Stomach (tissue), 8 donors: ENCODE measurements at regions not wholly inside any gene's neighbourhood (a gene's known extent, or its start where the extent isn't known, plus 50 kb on each side); places are given as distances from the start of the nearest gene placed in this dataset.
"Not testable (repeated sequence)": the region's sequence is repeated elsewhere in the genome, so short reads cannot be mapped to it uniquely, and the experiment has no call there.

Experiments
- DNase-seq, 2 donors: peaks; one replicate each; pipeline versions ENCODE4 v3.0.0 to v3.0.0-alpha.2; 2013 to 2019
- H3K27ac ChIP-seq, 5 donors: fragments of 200-600 bp in 4 of 5; sonication (generic) in 4 of 5; one replicate each; pipeline ENCODE4 v1.5.1; 2013 to 2019; ENCODE audit warnings: mild to moderate bottlenecking in 1 of 5, moderate library complexity in 1 of 5
- H3K27me3 ChIP-seq, 3 donors: fragments of 200-600 bp; sonication (generic); one replicate each; pipeline ENCODE4 v1.5.1; 2017 to 2019; ENCODE audit warnings: mixed run types in 1 of 3
- H3K36me3 ChIP-seq, 4 donors: fragments of 200-600 bp; sonication (generic); 1 replicate in 3 of 4; 2 replicates in 1 of 4; pipeline ENCODE4 v1.5.1; 2016 to 2019
- H3K4me1 ChIP-seq, 4 donors: fragments of 200-600 bp; sonication (generic); one replicate each; pipeline ENCODE4 v1.5.1; 2016 to 2019
- H3K4me3 ChIP-seq, 4 donors: fragments of 200-600 bp; sonication (generic) in 3 of 4; one replicate each; pipeline ENCODE4 v1.5.1; 2016 to 2019; ENCODE audit warnings: mild to moderate bottlenecking in 1 of 4
- H3K9me3 ChIP-seq, 4 donors: fragments of 200-600 bp; sonication (generic); one replicate each; pipeline ENCODE4 v1.5.1; 2016 to 2019
- CTCF ChIP-seq, 7 experiments: fragments of 450-650 bp in 4 of 7; fragments of 200-600 bp in 3 of 7; sonication (generic) in 3 of 7; IDR thresholded peaks; one replicate each; pipeline ENCODE4 v1.5.1; 2016 to 2019; ENCODE audit warnings: antibody characterized with exemption in 7 of 7, control low read depth in 2 of 7, mild to moderate bottlenecking in 1 of 7
- EP300 ChIP-seq: sonication (generic); formaldehyde crosslinking; IDR thresholded peaks from one replicate; pipeline ENCODE4 v1.6.1; 2017; ENCODE audit warnings: antibody characterized with exemption
- POLR2A ChIP-seq, 4 donors: fragments of 450-650 bp; IDR thresholded peaks; one replicate each; pipeline ENCODE4 v1.6.1; 2016; ENCODE audit warnings: antibody characterized with exemption in 4 of 4, control low read depth in 2 of 4, mild to moderate bottlenecking in 1 of 4, moderate library complexity in 1 of 4
- POLR2AphosphoS5 ChIP-seq, 3 donors: sonication (generic); formaldehyde crosslinking; IDR thresholded peaks; one replicate each; pipeline ENCODE4 v1.6.1; 2016; ENCODE audit warnings: antibody characterized with exemption in 3 of 3
- WGBS, 5 donors: extraction: QIAGEN DNeasy Blood & Tissue Kit in 3 of 5; methylation state at CpG; one replicate each; pipeline versions ENCODE4 v1.1.5 to v1.1.7; 2013 to 2018; 5-methylcytosine and 5-hydroxymethylcytosine counted together
- intact Hi-C: fragments of 100-400 bp; cut with DNase I; formaldehyde crosslinking; loops from one replicate; pipeline ENCODE4 v1.15.1; 2023; ENCODE audit warnings: low total_unique reads
- donor health status: healthy with polysubstance abuse.
- donor health status: Bipolar disorder and iron deficiency.
- donor health status: healthy.

DNA sequence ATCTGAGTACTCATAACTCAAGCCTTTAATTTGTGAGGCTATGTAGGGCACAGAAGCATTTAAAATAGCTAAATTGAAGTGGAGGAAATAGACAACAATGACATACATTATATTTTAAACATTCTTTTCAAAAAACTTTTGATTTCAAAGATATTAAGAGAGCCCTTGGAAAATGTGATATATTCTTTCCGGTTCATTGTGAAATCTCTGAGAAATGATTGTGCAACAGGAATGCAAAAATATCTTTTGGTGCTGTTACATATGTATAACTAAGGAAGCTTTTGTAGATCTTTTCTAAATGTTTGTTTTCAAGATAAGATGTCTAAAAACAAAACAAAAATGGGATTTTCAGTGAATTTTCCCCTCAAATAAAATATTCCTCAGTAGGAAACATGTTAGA, 185.2 kb downstream of the LEPR start:
- no peaks in the 10 kb centered on the region for H3K27me3 ChIP-seq
- H3K36me3 ChIP-seq, result peaks cover 0 to 6% (median 2%) of the 10 kb centered on the region in 4 donors
- H3K4me1 ChIP-seq, result no peaks in the 10 kb centered on the region
- WGBS, 5 donors, result 71 to 88% (median 87%) methylated on average over 1 of the region's 1 CpG
- H3K9me3 ChIP-seq, result no peaks in the 10 kb centered on the region
- H3K4me3 ChIP-seq, result no peak overlapping the region
- no peak for DNase-seq
- intact Hi-C loops, result no loop called here
- no peak overlapping the region for H3K27ac ChIP-seq
- TF ChIP-seq POLR2AphosphoS5 (IDR thresholded peaks at IDR 0.05) (no peak), POLR2A (IDR thresholded peaks at IDR 0.05) (no peak), EP300 (no peak)

GRCh38 chr1:65606426-65606825, 186.0 kb downstream of the LEPR start:
- Histone ChIP-seq H3K4me1 (no peaks in the 10 kb centered on the region), H3K9me3 (no peaks in the 10 kb centered on the region), H3K27me3 (no peaks in the 10 kb centered on the region), H3K27ac (no peak overlapping the region), H3K36me3 (peaks cover 0 to 7% (median 3%) of the 10 kb centered on the region in 4 donors), H3K4me3 (no peak overlapping the region)
- DNase-seq, result no peak
- TF ChIP-seq CTCF (IDR thresholded peaks at IDR 0.05) (no peak), EP300 (no peak), POLR2AphosphoS5 (IDR thresholded peaks at IDR 0.05) (no peak), POLR2A (IDR thresholded peaks at IDR 0.05) (no peak)
- 76 to 85% (median 76%) methylated on average over 3 of the region's 3 CpGs for WGBS, 5 donors
- intact Hi-C loops, result no loop called here

GRCh38 chr1:65613884-65614283, 178.8 kb upstream of the PDE4B start:
- no peaks in the 10 kb centered on the region for H3K27me3 ChIP-seq
- H3K4me3 ChIP-seq, result no peak overlapping the region
- DNase-seq, result no peak
- TF ChIP-seq POLR2A (IDR thresholded peaks at IDR 0.05) (no peak), CTCF (IDR thresholded peaks at IDR 0.05) (no peak), EP300 (no peak), POLR2AphosphoS5 (IDR thresholded peaks at IDR 0.05) (no peak)
- H3K4me1 ChIP-seq, result peaks cover 0 to 23% (median 0%) of the 10 kb centered on the region in 4 donors
- intact Hi-C loops, result no loop called here
- H3K9me3 ChIP-seq, result no peaks in the 10 kb centered on the region
- peaks cover 0 to 8% (median 0%) of the 10 kb centered on the region in 4 donors for H3K36me3 ChIP-seq
- 90 to 95% (median 93%) methylated on average over 2 of the region's 2 CpGs for WGBS, 5 donors
- no peak overlapping the region for H3K27ac ChIP-seq

- TF ChIP-seq CTCF (IDR thresholded peaks at IDR 0.05), result no peak
- TF ChIP-seq EP300, result no peak
- no peak for TF ChIP-seq POLR2A (IDR thresholded peaks at IDR 0.05)
- no peak for TF ChIP-seq POLR2AphosphoS5 (IDR thresholded peaks at IDR 0.05)
- no peaks in the 10 kb centered on the region for H3K27me3 ChIP-seq
- H3K4me3 ChIP-seq, result no peak overlapping the region
- 20 to 28% (median 27%) methylated on average over 2 of the region's 2 CpGs for WGBS, 5 donors
- H3K36me3 ChIP-seq, result peaks cover 0 to 8% (median 0%) of the 10 kb centered on the region in 4 donors
- peaks cover 0 to 23% (median 0%) of the 10 kb centered on the region in 4 donors for H3K4me1 ChIP-seq
- no peak overlapping the region for H3K27ac ChIP-seq
- DNase-seq, result no peak
- no peaks in the 10 kb centered on the region for H3K9me3 ChIP-seq
- intact Hi-C loops, result no loop called here
Measured at GRCh38 chr1:65615859-65616258, 176.8 kb upstream of the PDE4B start.

DNA sequence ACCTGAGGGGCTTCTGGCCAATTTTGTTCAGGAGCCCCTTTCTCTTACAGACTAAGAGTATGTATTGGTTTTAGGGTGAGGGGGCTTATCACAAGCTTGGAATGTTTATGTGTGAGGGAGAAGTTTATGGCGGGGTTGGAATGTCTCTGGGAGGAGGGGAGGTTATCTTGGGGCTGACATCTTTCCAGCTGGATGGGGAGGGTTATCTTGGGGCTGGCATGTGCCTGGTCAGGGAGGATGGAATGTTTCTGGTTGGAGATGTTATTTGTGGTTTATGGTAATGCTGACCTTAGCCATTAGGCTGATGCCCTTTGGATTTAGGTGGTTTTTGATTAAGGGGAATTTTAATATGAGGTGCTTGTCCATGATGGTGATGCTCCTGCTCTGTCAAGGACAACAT, 171.0 kb upstream of the PDE4B start:
- DNase-seq, H3K9me3 ChIP-seq, H3K27me3 ChIP-seq, H3K4me3 ChIP-seq, H3K27ac ChIP-seq, H3K36me3 ChIP-seq, intact Hi-C loops: not testable (repeated sequence)
- peaks cover 0 to 20% (median 0%) of the 10 kb centered on the region in 4 donors for H3K4me1 ChIP-seq
- WGBS, 5 donors, result 39 to 76% (median 53%) methylated on average over 1 of the region's 1 CpG
